Mesodermal cell (in vitro differentiated cells): ENCODE measurements at regions not wholly inside any gene's neighbourhood (a gene's known extent, or its start where the extent isn't known, plus 50 kb on each side); places are given as distances from the start of the nearest gene placed in this dataset.
"Not testable (repeated sequence)": the region's sequence is repeated elsewhere in the genome, so short reads cannot be mapped to it uniquely, and the experiment has no call there.

Experiments
- H3K27ac ChIP-seq: 2 replicates; pipeline ENCODE4 v1.7.0; 2013; ENCODE audit warnings: mild to moderate bottlenecking, low read depth, low read length, moderate library complexity; ENCODE audit not compliant: severe bottlenecking
- H3K36me3 ChIP-seq: 2 replicates; pipeline ENCODE4 v1.7.1; 2013; ENCODE audit warnings: mild to moderate bottlenecking, low read length, moderate library complexity; ENCODE audit not compliant: control insufficient read depth, insufficient read depth
- H3K4me1 ChIP-seq: one replicate; pipeline ENCODE4 v1.7.1; 2013; ENCODE audit warnings: mild to moderate bottlenecking, low read length; ENCODE audit not compliant: insufficient read depth, control insufficient read depth, poor library complexity, severe bottlenecking
- H3K4me3 ChIP-seq: 2 replicates; pipeline ENCODE4 v1.7.0; 2013; ENCODE audit warnings: low read length, control low read depth, mild to moderate bottlenecking; ENCODE audit not compliant: insufficient read depth, poor library complexity, severe bottlenecking; ENCODE audit errors: extremely low read depth
- H3K9me3 ChIP-seq: 2 replicates; pipeline ENCODE4 v1.7.1; 2013; ENCODE audit warnings: mild to moderate bottlenecking, low read length, moderate library complexity; ENCODE audit not compliant: control insufficient read depth
- WGBS, 2 experiments: methylation state at CpG; one replicate each; pipeline ENCODE4 v1.1.5; 2013; ENCODE audit warnings: missing lambda C conversion rate in 2 of 2; ENCODE audit not compliant: insufficient coverage in 2 of 2; 5-methylcytosine and 5-hydroxymethylcytosine counted together

GRCh38 chrX:134045372-134045771 is 60.0 kb upstream of the GPC3 start:
- not testable (repeated sequence) for H3K4me1 ChIP-seq, H3K27ac ChIP-seq, H3K36me3 ChIP-seq, H3K9me3 ChIP-seq, H3K4me3 ChIP-seq
- WGBS, 2 experiments = no CpG with 5 or more reads among the region's 3 CpGs

- no CpG with 5 or more reads among the region's 3 CpGs for WGBS, 2 experiments
- H3K4me1 ChIP-seq, H3K9me3 ChIP-seq, H3K27ac ChIP-seq, H3K4me3 ChIP-seq, H3K36me3 ChIP-seq: not testable (repeated sequence)
Observed at GRCh38 chrX:134067107-134067506, 81.7 kb upstream of the GPC3 start.

- H3K9me3 ChIP-seq, H3K4me1 ChIP-seq, H3K27ac ChIP-seq, H3K4me3 ChIP-seq, H3K36me3 ChIP-seq: not testable (repeated sequence)
- 80% methylated on average over 2 of the region's 6 CpGs; no CpG with 5 or more reads in 1 of the 2 experiments for WGBS, 2 experiments
Observed at GRCh38 chrX:134071899-134072298, 86.5 kb upstream of the GPC3 start.

GRCh38 chrX:134073341-134073740 is 87.9 kb upstream of the GPC3 start:
- Histone ChIP-seq H3K9me3 (no peaks in the 10 kb centered on the region), H3K27ac (no peak overlapping the region), H3K4me1 (no peaks in the 10 kb centered on the region), H3K4me3 (no peak overlapping the region), H3K36me3 (no peaks in the 10 kb centered on the region)
- no CpG with 5 or more reads among the region's 2 CpGs for WGBS, 2 experiments

GRCh38 chrX:134074151-134074550 is 88.8 kb upstream of the GPC3 start:
- H3K9me3 ChIP-seq = no peaks in the 10 kb centered on the region
- H3K4me1 ChIP-seq = no peaks in the 10 kb centered on the region
- no peak overlapping the region for H3K4me3 ChIP-seq
- WGBS, 2 experiments = 92% methylated on average over 2 of the region's 3 CpGs; no CpG with 5 or more reads in 1 of the 2 experiments
- no peak overlapping the region for H3K27ac ChIP-seq
- H3K36me3 ChIP-seq = no peaks in the 10 kb centered on the region

- Histone ChIP-seq H3K27ac (no peak overlapping the region), H3K4me3 (no peak overlapping the region), H3K4me1 (no peaks in the 10 kb centered on the region), H3K9me3 (no peaks in the 10 kb centered on the region), H3K36me3 (no peaks in the 10 kb centered on the region)
- 88 to 95% methylated on average over 8 to 24 of the region's 26 CpGs for WGBS, 2 experiments
Observed at GRCh38 chrX:134075894-134076718, 90.7 kb upstream of the GPC3 start.

- H3K36me3 ChIP-seq = no peaks in the 10 kb centered on the region
- no peak overlapping the region for H3K4me3 ChIP-seq
- no peaks in the 10 kb centered on the region for H3K4me1 ChIP-seq
- H3K27ac ChIP-seq = no peak overlapping the region
- H3K9me3 ChIP-seq = no peaks in the 10 kb centered on the region
Observed at GRCh38 chrX:134095366-134095765, 110.0 kb upstream of the GPC3 start.

- no peak overlapping the region for H3K4me3 ChIP-seq
- H3K36me3 ChIP-seq = no peaks in the 10 kb centered on the region
- no peaks in the 10 kb centered on the region for H3K4me1 ChIP-seq
- H3K27ac ChIP-seq = no peak overlapping the region
- no peaks in the 10 kb centered on the region for H3K9me3 ChIP-seq
Observed at GRCh38 chrX:134101636-134102035, 116.2 kb upstream of the GPC3 start.

GRCh38 chrX:134115270-134115669 is 121.7 kb upstream of the CCDC160 start:
- no peaks in the 10 kb centered on the region for H3K9me3 ChIP-seq
- H3K4me3 ChIP-seq = no peak overlapping the region
- H3K4me1 ChIP-seq = no peaks in the 10 kb centered on the region
- H3K27ac ChIP-seq = no peak overlapping the region
- WGBS, 2 experiments = no CpG with 5 or more reads among the region's 3 CpGs
- no peaks in the 10 kb centered on the region for H3K36me3 ChIP-seq

GRCh38 chrX:134137341-134137740 is 99.6 kb upstream of the CCDC160 start:
- H3K4me1 ChIP-seq = no peaks in the 10 kb centered on the region
- H3K4me3 ChIP-seq = no peak overlapping the region
- no CpG with 5 or more reads among the region's 1 CpG for WGBS, 2 experiments
- H3K27ac ChIP-seq = no peak overlapping the region
- no peaks in the 10 kb centered on the region for H3K36me3 ChIP-seq
- no peaks in the 10 kb centered on the region for H3K9me3 ChIP-seq

- Histone ChIP-seq H3K4me1 (no peaks in the 10 kb centered on the region), H3K4me3 (no peak overlapping the region), H3K27ac (no peak overlapping the region), H3K9me3 (no peaks in the 10 kb centered on the region), H3K36me3 (no peaks in the 10 kb centered on the region)
- 40% methylated on average over 1 of the region's 3 CpGs; no CpG with 5 or more reads in 1 of the 2 experiments for WGBS, 2 experiments
Observed at GRCh38 chrX:134139090-134139489, 97.9 kb upstream of the CCDC160 start.
